ENCODE measurements at regions not wholly inside any gene's neighbourhood (a gene's known extent, or its start where the extent isn't known, plus 50 kb on each side); places are given as distances from the start of the nearest gene placed in this dataset.
A peak's percentile ranks its signal among the peaks of the same experiment; 100 is the strongest.

GRCh38 chr1:165147799-165148198, 208.7 kb downstream of the LMX1A start:
- Histone ChIP-seq H3K36me3 (ENCODE audit: insufficient read depth, low read length) (no peaks in the 10 kb centered on the region), H3K27ac (no peak overlapping the region), H3K9ac (ENCODE audit: insufficient read length) (no peak overlapping the region), H3K9me3 (ENCODE audit: low read depth, low read length) (no peaks in the 10 kb centered on the region), H3K4me3 (no peak overlapping the region)
- no peak for TF ChIP-seq EZH2 (IDR thresholded peaks at IDR 0.05)
- no peak for TF ChIP-seq FOXP2 (optimal IDR thresholded peaks at IDR 0.05; ENCODE audit: control extremely low read depth, extremely low read length, insufficient read depth)
- no peak for TF ChIP-seq POLR2AphosphoS5 (IDR thresholded peaks at IDR 0.05; ENCODE audit: borderline replicate concordance, low read depth, low read length)
- DNase-seq (ENCODE audit: low read depth, low spot score) = no peak

GRCh38 chr1:165144757-165145397, 211.6 kb downstream of the LMX1A start:
- TF ChIP-seq FOXP2 (optimal IDR thresholded peaks at IDR 0.05; ENCODE audit: control extremely low read depth, extremely low read length, insufficient read depth) (no peak), EZH2 (IDR thresholded peaks at IDR 0.05) (no peak), POLR2AphosphoS5 (IDR thresholded peaks at IDR 0.05; ENCODE audit: borderline replicate concordance, low read depth, low read length) (no peak)
- peak; percentile 81 for DNase-seq (ENCODE audit: low read depth, low spot score)
- Histone ChIP-seq H3K27ac (peak overlapping the region; percentile 59), H3K9me3 (ENCODE audit: low read depth, low read length) (no peaks in the 10 kb centered on the region), H3K9ac (ENCODE audit: insufficient read length) (no peak overlapping the region), H3K4me3 (no peak overlapping the region), H3K36me3 (ENCODE audit: insufficient read depth, low read length) (no peaks in the 10 kb centered on the region)

DNA sequence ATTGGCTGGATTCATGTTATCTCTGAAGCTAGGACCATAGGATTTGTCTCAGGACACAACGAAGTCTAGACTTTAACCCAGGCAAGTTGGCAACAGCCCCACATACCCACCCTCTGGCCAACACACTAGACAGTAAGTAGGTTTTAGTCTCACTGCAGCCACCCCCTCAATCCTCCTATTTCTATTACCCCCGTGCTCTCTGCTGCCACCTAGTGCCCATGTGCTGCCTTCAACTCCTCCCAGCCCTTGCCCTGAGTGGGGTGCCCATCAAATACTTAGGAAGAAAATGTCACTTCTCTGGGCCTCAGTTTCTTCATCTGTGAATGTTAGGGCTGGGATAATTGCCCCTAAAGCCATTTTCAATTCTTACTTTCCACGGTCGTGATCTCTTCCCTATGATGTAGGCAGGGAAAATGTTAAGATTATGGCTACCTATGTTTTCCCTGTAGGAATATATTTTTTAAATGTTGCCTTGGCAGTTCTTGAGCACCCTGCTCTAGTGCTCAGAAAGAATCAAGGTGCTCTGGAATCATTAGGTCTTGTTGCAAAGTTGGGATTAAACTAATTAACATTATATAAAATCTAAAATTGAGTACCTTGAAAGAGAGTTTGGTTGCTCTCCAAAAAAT, 213.0 kb downstream of the LMX1A start:
- H3K9ac ChIP-seq (ENCODE audit: insufficient read length) = no peak overlapping the region
- no peaks in the 10 kb centered on the region for H3K36me3 ChIP-seq (ENCODE audit: insufficient read depth, low read length)
- no peak overlapping the region for H3K27ac ChIP-seq
- DNase-seq (ENCODE audit: low read depth, low spot score) = no peak
- H3K9me3 ChIP-seq (ENCODE audit: low read depth, low read length) = no peaks in the 10 kb centered on the region
- H3K4me3 ChIP-seq = no peak overlapping the region
- TF ChIP-seq FOXP2 (optimal IDR thresholded peaks at IDR 0.05; ENCODE audit: control extremely low read depth, extremely low read length, insufficient read depth) (no peak), EZH2 (IDR thresholded peaks at IDR 0.05) (no peak), POLR2AphosphoS5 (IDR thresholded peaks at IDR 0.05; ENCODE audit: borderline replicate concordance, low read depth, low read length) (no peak)

- Histone ChIP-seq H3K9ac (ENCODE audit: insufficient read length) (no peak overlapping the region), H3K27ac (no peak overlapping the region), H3K4me3 (no peak overlapping the region), H3K9me3 (ENCODE audit: low read depth, low read length) (no peaks in the 10 kb centered on the region), H3K36me3 (ENCODE audit: insufficient read depth, low read length) (no peaks in the 10 kb centered on the region)
- DNase-seq (ENCODE audit: low read depth, low spot score) = no peak
- TF ChIP-seq POLR2AphosphoS5 (IDR thresholded peaks at IDR 0.05; ENCODE audit: borderline replicate concordance, low read depth, low read length) = no peak
Observed at GRCh38 chr1:165138960-165139359, 217.6 kb downstream of the LMX1A start.

GRCh38 chr1:165137551-165138316, 218.8 kb downstream of the LMX1A start:
- DNase-seq (ENCODE audit: low read depth, low spot score) = no peak
- TF ChIP-seq FOXP2 (optimal IDR thresholded peaks at IDR 0.05; ENCODE audit: control extremely low read depth, extremely low read length, insufficient read depth) = no peak
- no peak for TF ChIP-seq POLR2AphosphoS5 (IDR thresholded peaks at IDR 0.05; ENCODE audit: borderline replicate concordance, low read depth, low read length)
- no peak for TF ChIP-seq EZH2 (IDR thresholded peaks at IDR 0.05)
- H3K36me3 ChIP-seq (ENCODE audit: insufficient read depth, low read length) = no peaks in the 10 kb centered on the region
- no peak overlapping the region for H3K27ac ChIP-seq
- H3K9ac ChIP-seq (ENCODE audit: insufficient read length) = no peak overlapping the region
- H3K9me3 ChIP-seq (ENCODE audit: low read depth, low read length) = no peaks in the 10 kb centered on the region
- no peak overlapping the region for H3K4me3 ChIP-seq

DNA sequence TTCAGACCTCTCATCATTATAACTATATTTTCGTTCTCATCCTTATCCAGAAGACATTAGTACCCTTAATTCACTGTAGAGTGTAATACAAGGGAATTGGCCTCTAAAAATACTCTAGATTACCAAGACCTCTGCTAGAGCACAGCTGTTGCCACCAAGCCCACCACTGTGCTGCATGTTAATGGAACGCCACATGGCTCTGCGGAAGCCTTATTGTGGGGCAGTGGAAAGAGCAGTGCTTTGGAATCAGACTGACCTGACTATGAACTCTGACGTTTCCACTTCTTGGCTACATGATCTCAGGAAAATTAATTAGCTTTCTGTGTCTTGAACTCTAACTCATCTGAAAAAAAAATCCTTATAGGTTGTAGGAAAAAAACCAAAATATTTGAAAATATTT, 222.1 kb downstream of the LMX1A start:
- no peak for DNase-seq (ENCODE audit: low read depth, low spot score)
- peak overlapping the region; percentile 76; the same call in 1 of the 2 replicates for H3K27ac ChIP-seq
- no peak overlapping the region for H3K4me3 ChIP-seq
- no peak for TF ChIP-seq POLR2AphosphoS5 (IDR thresholded peaks at IDR 0.05; ENCODE audit: borderline replicate concordance, low read depth, low read length)
- TF ChIP-seq FOXP2 (optimal IDR thresholded peaks at IDR 0.05; ENCODE audit: control extremely low read depth, extremely low read length, insufficient read depth) = no peak
- TF ChIP-seq EZH2 (IDR thresholded peaks at IDR 0.05) = no peak
- H3K9me3 ChIP-seq (ENCODE audit: low read depth, low read length) = no peaks in the 10 kb centered on the region
- no peak overlapping the region for H3K9ac ChIP-seq (ENCODE audit: insufficient read length)
- no peaks in the 10 kb centered on the region for H3K36me3 ChIP-seq (ENCODE audit: insufficient read depth, low read length)

- TF ChIP-seq FOXP2 (optimal IDR thresholded peaks at IDR 0.05; ENCODE audit: control extremely low read depth, extremely low read length, insufficient read depth) (no peak), POLR2AphosphoS5 (IDR thresholded peaks at IDR 0.05; ENCODE audit: borderline replicate concordance, low read depth, low read length) (no peak), EZH2 (IDR thresholded peaks at IDR 0.05) (no peak)
- H3K9me3 ChIP-seq (ENCODE audit: low read depth, low read length) = no peaks in the 10 kb centered on the region
- H3K9ac ChIP-seq (ENCODE audit: insufficient read length) = no peak overlapping the region
- no peaks in the 10 kb centered on the region for H3K36me3 ChIP-seq (ENCODE audit: insufficient read depth, low read length)
- no peak overlapping the region for H3K4me3 ChIP-seq
- H3K27ac ChIP-seq = no peak overlapping the region
- no peak for DNase-seq (ENCODE audit: low read depth, low spot score)
Observed at GRCh38 chr1:165129568-165130164, 226.8 kb downstream of the LMX1A start.

DNA sequence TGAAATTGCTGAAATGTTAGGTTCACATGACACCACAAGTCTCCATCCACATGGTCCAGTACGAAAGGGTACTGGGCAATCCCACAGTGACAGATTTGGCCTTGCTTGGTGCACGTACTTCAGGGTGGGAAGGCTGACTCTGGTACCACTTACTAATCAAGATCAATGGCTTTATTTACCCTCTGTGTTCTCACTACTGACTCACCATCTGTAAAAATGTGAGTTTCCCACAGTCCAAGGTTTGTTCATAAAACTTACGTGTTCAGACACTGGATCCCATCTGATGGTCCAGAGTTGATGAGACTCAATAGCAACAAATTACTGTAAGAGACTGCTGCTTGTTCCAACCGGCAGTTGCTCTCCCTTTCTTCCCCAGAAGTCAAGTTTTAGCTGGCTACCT, 231.7 kb downstream of the LMX1A start:
- Histone ChIP-seq H3K27ac (no peak overlapping the region), H3K4me3 (no peak overlapping the region), H3K9ac (ENCODE audit: insufficient read length) (no peak overlapping the region), H3K9me3 (ENCODE audit: low read depth, low read length) (no peaks in the 10 kb centered on the region), H3K36me3 (ENCODE audit: insufficient read depth, low read length) (no peaks in the 10 kb centered on the region)
- TF ChIP-seq EZH2 (IDR thresholded peaks at IDR 0.05) = no peak
- no peak for TF ChIP-seq POLR2AphosphoS5 (IDR thresholded peaks at IDR 0.05; ENCODE audit: borderline replicate concordance, low read depth, low read length)
- TF ChIP-seq FOXP2 (optimal IDR thresholded peaks at IDR 0.05; ENCODE audit: control extremely low read depth, extremely low read length, insufficient read depth) = no peak
- DNase-seq (ENCODE audit: low read depth, low spot score) = no peak
